ENCODE measurements at regions not wholly inside any gene's neighbourhood (a gene's known extent, or its start where the extent isn't known, plus 50 kb on each side); places are given as distances from the start of the nearest gene placed in this dataset.

DNA sequence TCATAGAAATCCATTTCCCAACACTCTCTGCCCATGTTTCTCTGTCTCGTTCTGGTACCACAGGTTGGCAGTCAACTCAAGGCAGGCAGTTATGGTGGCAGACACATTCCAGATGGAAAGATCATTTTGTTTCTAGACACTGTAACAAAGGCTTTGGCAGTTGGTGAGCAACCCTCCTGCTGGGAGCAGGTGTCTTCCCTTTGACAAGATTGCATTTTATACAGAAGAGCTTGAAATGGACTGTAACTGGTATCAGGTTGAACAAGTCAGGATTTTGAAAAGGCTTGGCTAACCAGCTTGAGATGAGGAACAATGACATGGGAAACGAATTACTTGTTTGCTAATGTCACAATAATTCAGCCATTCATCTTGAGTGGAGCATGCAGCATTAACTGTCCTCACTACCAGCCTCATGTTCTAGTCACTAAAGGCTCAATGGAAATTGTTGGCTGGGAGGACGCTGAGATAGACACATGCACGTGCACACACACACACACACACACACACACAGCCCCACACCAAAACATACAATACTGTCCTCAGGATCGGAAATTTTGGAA is 170.0 kb downstream of the SEMA6D start:
- intact Hi-C loops (cut with micrococcal nuclease), result no loop called here
- Mint-ChIP-seq H3K36me3 (no peaks in the 10 kb centered on the region), H3K27me3 (peaks cover 0 to 8% of the 10 kb centered on the region in 2 donors), H3K4me1 (no peaks in the 10 kb centered on the region), H3K27ac (no peak overlapping the region), H3K9me3 (peaks cover 0 to 5% (median under 1%) of the 10 kb centered on the region in 8 donors), H3K4me3 (no peak overlapping the region)
- ChIA-PET POLR2A (ENCODE audit: partially characterized antibody) (no interaction called here), CTCF (ENCODE audit: partially characterized antibody) (no interaction called here)
- no peaks in the 10 kb centered on the region for H3K36me3 ChIP-seq (ENCODE audit: insufficient read depth, low read length)
- H3K4me3 ChIP-seq (ENCODE audit: low read length in 2 of 2), result no peak overlapping the region
- no peaks in the 10 kb centered on the region for H3K4me1 ChIP-seq (ENCODE audit: insufficient read depth, low read length)
- no peaks in the 10 kb centered on the region for H3K9me3 ChIP-seq (ENCODE audit: control insufficient read depth in 1 of 2, low read length in 2 of 2)
- H3K27ac ChIP-seq (ENCODE audit: low read depth, low read length), result no peak overlapping the region
- H3K27me3 ChIP-seq (ENCODE audit: insufficient read depth, low read length), result no peaks in the 10 kb centered on the region
- no peak for DNase-seq

DNA sequence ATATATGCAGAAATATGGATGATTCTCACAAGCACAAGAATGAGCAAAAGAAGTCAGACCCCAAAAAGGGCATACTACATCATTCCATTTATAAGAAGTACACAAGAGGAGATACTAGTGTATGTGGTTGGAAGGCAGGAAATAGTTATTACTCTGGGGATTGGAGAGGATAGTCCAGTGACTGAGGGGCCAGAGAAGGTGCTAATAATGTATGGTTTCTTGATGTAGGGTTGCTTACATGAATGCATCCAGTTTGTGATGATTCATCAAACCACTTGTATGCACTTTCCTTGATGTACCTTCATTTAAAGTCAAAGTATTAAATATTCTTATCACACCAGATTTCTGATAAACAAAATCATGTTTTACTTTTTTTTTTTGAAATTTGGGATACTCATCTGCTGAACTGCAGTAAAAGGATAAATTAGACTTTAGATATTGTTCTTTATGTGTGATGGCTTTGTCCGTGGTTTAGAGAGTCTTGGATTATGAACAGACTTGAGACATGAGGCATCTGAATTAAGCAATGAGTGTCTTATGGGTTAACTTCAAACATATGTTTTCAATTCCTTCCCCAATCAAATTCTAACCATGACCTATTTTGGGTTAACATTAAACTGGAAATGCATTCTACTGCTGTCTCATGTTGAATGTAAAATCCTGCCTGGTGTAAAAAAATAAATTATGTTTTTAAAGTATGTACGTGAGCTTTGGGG is 171.2 kb downstream of the SEMA6D start:
- ChIA-PET POLR2A (ENCODE audit: partially characterized antibody) (no interaction called here), CTCF (ENCODE audit: partially characterized antibody) (no interaction called here)
- H3K27ac Mint-ChIP-seq, result no peak overlapping the region
- no peak overlapping the region for H3K4me3 ChIP-seq (ENCODE audit: low read length in 2 of 2)
- H3K36me3 ChIP-seq (ENCODE audit: insufficient read depth, low read length), result no peaks in the 10 kb centered on the region
- H3K4me1 Mint-ChIP-seq, result no peaks in the 10 kb centered on the region
- DNase-seq, result no peak
- H3K9me3 Mint-ChIP-seq, result peaks cover 0 to 5% (median 2%) of the 10 kb centered on the region in 8 donors
- no peaks in the 10 kb centered on the region for H3K27me3 ChIP-seq (ENCODE audit: insufficient read depth, low read length)
- H3K9me3 ChIP-seq (ENCODE audit: control insufficient read depth in 1 of 2, low read length in 2 of 2), result no peaks in the 10 kb centered on the region
- H3K36me3 Mint-ChIP-seq, result no peaks in the 10 kb centered on the region
- no peaks in the 10 kb centered on the region for H3K4me1 ChIP-seq (ENCODE audit: insufficient read depth, low read length)
- intact Hi-C loops (cut with micrococcal nuclease), result no loop called here
- no peak overlapping the region for H3K27ac ChIP-seq (ENCODE audit: low read depth, low read length)
- H3K27me3 Mint-ChIP-seq, result peaks cover 2 to 8% of the 10 kb centered on the region in 2 donors
- no peak overlapping the region for H3K4me3 Mint-ChIP-seq

DNA sequence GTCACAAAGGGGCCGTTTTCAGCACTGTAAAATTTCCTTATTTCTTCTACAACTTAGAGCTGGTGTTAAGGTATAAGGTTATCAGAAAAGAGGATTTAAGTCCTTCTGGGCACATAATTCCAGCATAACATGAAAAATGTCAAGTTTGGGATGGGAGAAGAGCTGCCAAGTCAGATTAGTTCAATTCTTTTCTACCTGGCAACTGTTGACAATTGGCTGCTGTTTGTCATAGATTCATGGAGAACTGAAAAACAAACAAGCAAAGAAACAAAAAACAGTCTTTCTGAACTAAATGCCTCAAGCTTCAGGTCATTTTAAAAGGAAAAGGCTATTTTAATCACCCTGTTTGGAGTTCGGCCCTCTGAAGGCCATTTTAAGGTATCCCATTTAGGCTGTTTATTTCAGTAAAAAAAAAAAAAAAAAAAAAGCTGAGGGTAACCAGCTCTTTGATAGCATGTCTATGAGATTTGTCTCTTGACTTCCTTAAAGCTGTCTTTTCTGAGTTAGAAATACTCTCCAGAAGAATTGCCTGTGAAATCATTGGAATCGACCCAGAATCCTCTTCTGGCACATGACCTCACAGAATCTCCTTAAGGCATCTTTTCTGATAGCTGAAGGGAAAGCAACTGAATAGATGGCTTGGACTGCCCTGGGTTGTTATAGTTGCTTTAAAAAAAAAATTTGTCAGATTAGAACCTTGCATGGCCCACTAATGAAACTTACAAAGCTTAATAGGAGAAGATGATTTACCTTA is 173.3 kb downstream of the SEMA6D start:
- no peak overlapping the region for H3K4me3 Mint-ChIP-seq
- H3K36me3 Mint-ChIP-seq, result no peaks in the 10 kb centered on the region
- Histone ChIP-seq H3K36me3 (ENCODE audit: insufficient read depth, low read length) (no peaks in the 10 kb centered on the region), H3K27ac (ENCODE audit: low read depth, low read length) (no peak overlapping the region), H3K9me3 (ENCODE audit: control insufficient read depth in 1 of 2, low read length in 2 of 2) (no peaks in the 10 kb centered on the region), H3K4me3 (ENCODE audit: low read length in 2 of 2) (no peak overlapping the region), H3K27me3 (ENCODE audit: insufficient read depth, low read length) (no peaks in the 10 kb centered on the region), H3K4me1 (ENCODE audit: insufficient read depth, low read length) (no peaks in the 10 kb centered on the region)
- intact Hi-C loops (cut with micrococcal nuclease), result no loop called here
- no peak for DNase-seq
- H3K9me3 Mint-ChIP-seq, result peaks cover 0 to 8% (median 2%) of the 10 kb centered on the region in 8 donors
- peaks cover 4 to 5% of the 10 kb centered on the region in 2 donors for H3K27me3 Mint-ChIP-seq
- POLR2A ChIA-PET (ENCODE audit: partially characterized antibody), result no interaction called here
- no peaks in the 10 kb centered on the region for H3K4me1 Mint-ChIP-seq
- no peak overlapping the region for H3K27ac Mint-ChIP-seq
- CTCF ChIA-PET (ENCODE audit: partially characterized antibody), result no interaction called here

DNA sequence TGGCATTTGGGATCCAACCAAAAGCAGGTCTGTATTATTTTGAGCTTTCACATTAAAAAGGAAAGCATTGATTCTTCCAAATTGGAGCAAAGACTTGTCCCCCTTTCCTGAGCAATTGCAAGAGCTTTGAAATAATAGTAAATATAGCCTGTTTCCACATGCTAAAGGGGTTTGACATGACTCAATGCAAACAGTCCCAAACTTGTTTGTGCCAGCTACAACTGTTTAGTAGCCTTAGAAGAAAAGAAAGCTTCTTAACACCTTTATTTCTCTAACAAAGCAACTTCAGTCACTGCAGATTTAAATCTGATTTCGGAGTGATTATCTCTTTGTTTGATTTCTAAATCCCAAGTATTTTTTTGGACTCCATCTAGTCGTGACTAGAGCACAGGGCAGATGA is 180.2 kb downstream of the SEMA6D start:
- Mint-ChIP-seq H3K27me3 (peaks cover 0 to 6% of the 10 kb centered on the region in 2 donors), H3K4me1 (no peaks in the 10 kb centered on the region), H3K9me3 (peaks cover under 1 to 18% (median 6%) of the 10 kb centered on the region in 8 donors), H3K27ac (no peak overlapping the region), H3K36me3 (no peaks in the 10 kb centered on the region), H3K4me3 (no peak overlapping the region)
- CTCF ChIA-PET (ENCODE audit: partially characterized antibody), result no interaction called here
- Histone ChIP-seq H3K27ac (ENCODE audit: low read depth, low read length) (no peak overlapping the region), H3K27me3 (ENCODE audit: insufficient read depth, low read length) (no peaks in the 10 kb centered on the region), H3K4me3 (ENCODE audit: low read length in 2 of 2) (no peak overlapping the region), H3K4me1 (ENCODE audit: insufficient read depth, low read length) (no peaks in the 10 kb centered on the region), H3K36me3 (ENCODE audit: insufficient read depth, low read length) (no peaks in the 10 kb centered on the region), H3K9me3 (ENCODE audit: control insufficient read depth in 1 of 2, low read length in 2 of 2) (no peaks in the 10 kb centered on the region)
- POLR2A ChIA-PET (ENCODE audit: partially characterized antibody), result no interaction called here
- intact Hi-C loops (cut with micrococcal nuclease), result no loop called here
- no peak for DNase-seq

DNA sequence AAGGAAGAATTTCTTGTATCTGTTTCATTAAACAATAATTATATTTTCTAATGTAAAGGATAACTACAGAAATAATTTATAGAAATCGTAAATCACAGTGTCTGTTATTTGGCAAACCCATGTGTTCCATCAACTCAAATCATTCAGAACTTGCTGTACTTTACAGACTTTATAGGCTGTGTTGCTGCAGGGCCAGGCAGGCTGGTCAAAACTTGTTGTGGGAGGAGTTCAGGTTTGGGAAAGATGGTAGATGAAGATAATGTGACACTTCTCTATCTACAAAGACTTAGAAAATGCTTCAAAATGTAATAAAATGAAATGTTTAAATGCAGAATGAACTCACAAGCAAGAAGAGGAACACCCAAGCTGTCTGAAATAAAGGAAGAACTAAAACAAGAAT is 183.4 kb downstream of the SEMA6D start:
- H3K27me3 Mint-ChIP-seq, result peaks cover 0 to 2% of the 10 kb centered on the region in 2 donors
- Histone ChIP-seq H3K36me3 (ENCODE audit: insufficient read depth, low read length) (no peaks in the 10 kb centered on the region), H3K4me1 (ENCODE audit: insufficient read depth, low read length) (no peaks in the 10 kb centered on the region), H3K27me3 (ENCODE audit: insufficient read depth, low read length) (no peaks in the 10 kb centered on the region), H3K4me3 (ENCODE audit: low read length in 2 of 2) (no peak overlapping the region), H3K9me3 (ENCODE audit: control insufficient read depth in 1 of 2, low read length in 2 of 2) (no peaks in the 10 kb centered on the region), H3K27ac (ENCODE audit: low read depth, low read length) (no peak overlapping the region)
- no peak overlapping the region for H3K4me3 Mint-ChIP-seq
- no peaks in the 10 kb centered on the region for H3K4me1 Mint-ChIP-seq
- POLR2A ChIA-PET (ENCODE audit: partially characterized antibody), result no interaction called here
- CTCF ChIA-PET (ENCODE audit: partially characterized antibody), result no interaction called here
- H3K36me3 Mint-ChIP-seq, result no peaks in the 10 kb centered on the region
- no peak for DNase-seq
- H3K27ac Mint-ChIP-seq, result no peak overlapping the region
- intact Hi-C loops (cut with micrococcal nuclease), result no loop called here
- H3K9me3 Mint-ChIP-seq, result peaks cover 0 to 24% (median 13%) of the 10 kb centered on the region in 8 donors

DNA sequence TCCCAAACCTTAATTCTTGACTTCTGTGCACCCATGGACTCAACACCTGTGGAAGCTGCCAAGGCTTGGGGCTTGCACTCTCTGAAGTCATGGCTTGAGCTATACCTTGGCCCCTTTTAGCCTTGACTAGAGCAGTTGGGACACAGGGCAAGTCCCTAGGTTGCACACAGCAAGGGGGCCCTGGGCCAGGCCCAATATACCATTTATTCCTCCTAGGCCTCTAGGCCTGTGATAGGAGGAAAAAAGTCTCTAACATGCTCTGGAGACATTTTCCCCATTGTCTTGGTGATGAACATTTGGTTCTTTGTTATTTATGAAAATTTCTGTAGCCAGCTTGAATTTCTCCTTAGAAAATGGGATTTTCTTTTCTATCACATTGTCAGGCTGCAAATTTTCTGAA is 186.1 kb downstream of the SEMA6D start:
- H3K4me1 ChIP-seq (ENCODE audit: insufficient read depth, low read length), result no peaks in the 10 kb centered on the region
- Mint-ChIP-seq H3K9me3 (peaks cover 0 to 28% (median 14%) of the 10 kb centered on the region in 8 donors), H3K27ac (no peak overlapping the region), H3K27me3 (peaks cover 0 to 2% of the 10 kb centered on the region in 2 donors), H3K4me1 (no peaks in the 10 kb centered on the region), H3K4me3 (no peak overlapping the region), H3K36me3 (no peaks in the 10 kb centered on the region)
- intact Hi-C loops (cut with micrococcal nuclease), result no loop called here
- DNase-seq, result no peak
- no peaks in the 10 kb centered on the region for H3K27me3 ChIP-seq (ENCODE audit: insufficient read depth, low read length)
- no peak overlapping the region for H3K4me3 ChIP-seq (ENCODE audit: low read length in 2 of 2)
- no peaks in the 10 kb centered on the region for H3K9me3 ChIP-seq (ENCODE audit: control insufficient read depth in 1 of 2, low read length in 2 of 2)
- H3K27ac ChIP-seq (ENCODE audit: low read depth, low read length), result no peak overlapping the region
- ChIA-PET POLR2A (ENCODE audit: partially characterized antibody) (no interaction called here), CTCF (ENCODE audit: partially characterized antibody) (no interaction called here)
- no peaks in the 10 kb centered on the region for H3K36me3 ChIP-seq (ENCODE audit: insufficient read depth, low read length)

DNA sequence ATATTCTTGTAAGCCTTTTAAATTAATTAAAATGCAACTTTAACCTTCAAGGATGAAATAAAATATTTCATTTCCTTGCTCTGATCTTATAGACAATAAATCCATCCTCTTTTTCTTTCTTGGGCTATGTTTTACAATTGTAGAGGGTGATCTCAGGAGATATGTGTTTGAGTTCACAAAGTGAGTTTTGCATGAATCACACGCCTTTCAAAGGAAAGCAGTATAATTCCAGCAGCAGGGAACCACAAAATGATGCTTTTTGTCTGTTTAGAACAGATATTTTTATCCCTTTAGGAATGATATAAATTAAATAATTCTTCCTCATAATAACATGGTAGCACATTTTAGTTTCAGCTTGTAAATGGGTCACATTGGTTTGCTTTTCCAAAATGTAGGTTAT is 191.2 kb downstream of the SEMA6D start:
- Mint-ChIP-seq H3K36me3 (no peaks in the 10 kb centered on the region), H3K27me3 (peaks cover 0 to 1% of the 10 kb centered on the region in 2 donors), H3K9me3 (peaks cover 0 to 16% (median 8%) of the 10 kb centered on the region in 8 donors), H3K4me1 (no peaks in the 10 kb centered on the region), H3K27ac (no peak overlapping the region), H3K4me3 (no peak overlapping the region)
- no peaks in the 10 kb centered on the region for H3K36me3 ChIP-seq (ENCODE audit: insufficient read depth, low read length)
- no peaks in the 10 kb centered on the region for H3K9me3 ChIP-seq (ENCODE audit: control insufficient read depth in 1 of 2, low read length in 2 of 2)
- intact Hi-C loops (cut with micrococcal nuclease), result no loop called here
- no peaks in the 10 kb centered on the region for H3K4me1 ChIP-seq (ENCODE audit: insufficient read depth, low read length)
- H3K27ac ChIP-seq (ENCODE audit: low read depth, low read length), result no peak overlapping the region
- H3K27me3 ChIP-seq (ENCODE audit: insufficient read depth, low read length), result no peaks in the 10 kb centered on the region
- no peak overlapping the region for H3K4me3 ChIP-seq (ENCODE audit: low read length in 2 of 2)
- no peak for DNase-seq
- ChIA-PET CTCF (ENCODE audit: partially characterized antibody) (no interaction called here), POLR2A (ENCODE audit: partially characterized antibody) (no interaction called here)
